HCT116 (cell line): ENCODE measurements at regions not wholly inside any gene's neighbourhood (a gene's known extent, or its start where the extent isn't known, plus 50 kb on each side); places are given as distances from the start of the nearest gene placed in this dataset.

Experiments
- ATAC-seq: fragments of 200-7000 bp; cut with Tn5 transposase; 2 replicates; pipeline ENCODE4 v1.9.1; 2020; ENCODE audit warnings: mild to moderate bottlenecking, moderate library complexity
- BruUV-seq: library from RNA; stranded (reverse); fragments of 400-500 nt; replicated peaks from 2 replicates; lab custom pipeline; 2021; lab: Mats Ljungman, UMichigan
- CTCF ChIA-PET: fragments of 300-600 bp; sonication (Branson Sonifier 250); formaldehyde crosslinking; loops from one replicate; lab custom pipeline; 2021; ENCODE audit warnings: antibody characterized with exemption; lab: Charles Lee
- POLR2A ChIA-PET: fragments of 300-600, 350-600 bp; sonication (Branson Sonifier 250); formaldehyde crosslinking; loops from one replicate; lab custom pipeline; 2021; ENCODE audit warnings: antibody characterized with exemption; lab: Charles Lee
- RAD21 ChIA-PET, 2 experiments: fragments of 300-600 bp; sonication (Branson Sonifier 250); formaldehyde crosslinking; loops; one replicate each; lab custom pipeline; 2023; ENCODE audit warnings: low total read pairs in 2 of 2; ENCODE audit not compliant: uncharacterized antibody in 2 of 2, unreplicated experiment in 2 of 2, low non-redundant PET in 1 of 2; lab: Charles Lee
- DNase-seq: peaks from one replicate; pipeline ENCODE4 v3.0.0-alpha.2; 2010; ENCODE audit warnings: low read depth, low spot score
- H2AFZ ChIP-seq: fragments of 200-600 bp; shearing (Covaris generic), sonication (generic); 2 replicates; pipeline ENCODE4 v1.6.1; 2017; ENCODE audit warnings: low read depth, mixed run types, mixed read lengths, antibody characterized with exemption, low read length; ENCODE audit not compliant: poor library complexity, severe bottlenecking
- H3K27ac ChIP-seq: 2 replicates; pipeline ENCODE4 v1.5.1; 2012; ENCODE audit warnings: low read depth, low read length
- H3K27me3 ChIP-seq: fragments of 200-600 bp; sonication (generic); 2 replicates; pipeline ENCODE4 v1.6.1; 2016; ENCODE audit warnings: mixed run types, low read length, mixed read lengths; ENCODE audit not compliant: insufficient read depth
- H3K36me3 ChIP-seq, 2 experiments: fragments of 200-500 bp in 1 of 2; fragments of 200-600 bp in 1 of 2; sonication (Bioruptor generic) in 1 of 2; sonication (generic) in 1 of 2; 2 replicates each; pipeline versions ENCODE4 v1.5.1 to v1.6.1; 2014 to 2016; ENCODE audit warnings: low read length in 2 of 2, inconsistent platforms in 1 of 2, mixed read lengths in 1 of 2, mixed run types in 1 of 2; ENCODE audit not compliant: insufficient read depth in 2 of 2, control insufficient read depth in 1 of 2
- H3K4me1 ChIP-seq, 2 experiments: fragments of 200-600 bp in 1 of 2; sonication (generic) in 1 of 2; 2 replicates each; pipeline versions ENCODE4 v1.5.1 to v1.6.1; 2012 to 2017; ENCODE audit warnings: low read length in 2 of 2, inconsistent platforms in 1 of 2, mild to moderate bottlenecking in 1 of 2, mixed read lengths in 1 of 2, mixed run types in 1 of 2, moderate library complexity in 1 of 2; ENCODE audit not compliant: insufficient read depth in 2 of 2, control insufficient read depth in 1 of 2
- H3K4me2 ChIP-seq: fragments of 200-600 bp; sonication (generic); 2 replicates; pipeline ENCODE4 v1.6.1; 2017; ENCODE audit warnings: mixed run types, low read length, mixed read lengths
- H3K4me3 ChIP-seq, 2 experiments: fragments of 200-600 bp in 1 of 2; sonication (generic) in 1 of 2; replicated peaks in 1 of 2; 2 replicates each; pipeline ENCODE4 v1.5.1; 2011 to 2016; ENCODE audit warnings: low read length in 2 of 2, control low read depth in 1 of 2, low read depth in 1 of 2, mild to moderate bottlenecking in 1 of 2, mixed read lengths in 1 of 2, mixed run types in 1 of 2
- H3K79me2 ChIP-seq: fragments of 200-600 bp; sonication (generic); 2 replicates; pipeline ENCODE4 v1.6.1; 2017; ENCODE audit warnings: mild to moderate bottlenecking, mixed run types, low read length, moderate library complexity, mixed read lengths; ENCODE audit not compliant: insufficient read depth
- H3K9ac ChIP-seq: fragments of 200-600 bp; sonication (generic); 2 replicates; pipeline ENCODE4 v1.6.1; 2016; ENCODE audit warnings: low read length, mixed read lengths
- H3K9me2 ChIP-seq: fragments of 200-600 bp; sonication (generic), shearing (Covaris generic); 2 replicates; pipeline ENCODE4 v1.6.1; 2017; ENCODE audit warnings: mixed run types, mild to moderate bottlenecking, moderate library complexity; ENCODE audit not compliant: insufficient read depth
- H3K9me3 ChIP-seq, 2 experiments: fragments of 200-500 bp in 1 of 2; fragments of 200-600 bp in 1 of 2; sonication (Bioruptor generic) in 1 of 2; sonication (generic) in 1 of 2; 2 replicates each; pipeline ENCODE4 v1.6.1; 2014 to 2017; ENCODE audit warnings: low read length in 2 of 2, mixed read lengths in 2 of 2, inconsistent platforms in 1 of 2, low read depth in 1 of 2, mild to moderate bottlenecking in 1 of 2, mixed run types in 1 of 2, moderate library complexity in 1 of 2; ENCODE audit not compliant: control insufficient read depth in 1 of 2, insufficient read depth in 1 of 2
- H4K20me1 ChIP-seq: fragments of 200-600 bp; sonication (generic), shearing (Covaris generic); 2 replicates; pipeline ENCODE4 v1.6.1; 2017; ENCODE audit warnings: mixed run types, mild to moderate bottlenecking, moderate library complexity; ENCODE audit not compliant: insufficient read depth
- CBX3 ChIP-seq: IDR thresholded peaks from 2 replicates; pipeline ENCODE4 v1.6.1; 2012; ENCODE audit warnings: low read depth
- ELF1 ChIP-seq: IDR thresholded peaks from 2 replicates; pipeline ENCODE4 v1.6.1; 2012; ENCODE audit warnings: low read depth, borderline replicate concordance
- EZH2phosphoT487 ChIP-seq: fragments of 200-600 bp; IDR thresholded peaks from 2 replicates; pipeline ENCODE4 v1.6.1; 2018; ENCODE audit warnings: antibody characterized with exemption, borderline replicate concordance
- FOSL1 ChIP-seq: IDR thresholded peaks from 2 replicates; pipeline ENCODE4 v1.6.1; 2012; ENCODE audit warnings: low read depth
- JUND ChIP-seq: IDR thresholded peaks from 2 replicates; pipeline ENCODE4 v1.6.1; 2012
- POLR2A ChIP-seq: IDR thresholded peaks from 2 replicates; pipeline ENCODE4 v1.7.0; 2011; ENCODE audit warnings: borderline replicate concordance; ENCODE audit not compliant: insufficient read depth, insufficient read length; ENCODE audit errors: extremely low read depth
- POLR2AphosphoS5 ChIP-seq: IDR thresholded peaks from 2 replicates; pipeline ENCODE4 v1.6.1; 2011; ENCODE audit warnings: mild to moderate bottlenecking, low read depth, low read length, moderate library complexity
- RAD21 ChIP-seq: IDR thresholded peaks from 2 replicates; pipeline ENCODE4 v1.6.1; 2012; ENCODE audit warnings: low read depth, mild to moderate bottlenecking
- SP1 ChIP-seq: IDR thresholded peaks from 2 replicates; pipeline ENCODE4 v1.6.1; 2012; ENCODE audit warnings: low read depth
- SRF ChIP-seq: IDR thresholded peaks from 2 replicates; pipeline ENCODE4 v1.6.1; 2012; ENCODE audit warnings: low read depth
- TCF7L2 ChIP-seq: IDR thresholded peaks from 2 replicates; pipeline ENCODE4 v1.7.0; 2011; ENCODE audit warnings: borderline replicate concordance, inconsistent platforms; ENCODE audit not compliant: insufficient read depth, insufficient read length; ENCODE audit errors: extremely low read depth
- ZFX ChIP-seq: fragments of 450-650 bp; IDR thresholded peaks from 2 replicates; pipeline ENCODE4 v1.6.1; 2017
- intact Hi-C: fragments of 100-400 bp; cut with micrococcal nuclease; formaldehyde crosslinking; loops from 2 replicates; pipeline ENCODE4 v1.10.0; 2022
- TF ChIP-seq, protein P1 (sequence below), 3 experiments: fragments of 200-600 bp in 1 of 3; sonication (generic) in 1 of 3; IDR thresholded peaks in 2 of 3; conservative IDR thresholded peaks in 1 of 3; 2 replicates each; pipeline ENCODE4 v1.5.1; 2012 to 2017; ENCODE audit warnings: low read depth in 2 of 3, low read length in 2 of 3, antibody characterized with exemption in 1 of 3, borderline replicate concordance in 1 of 3, control low read depth in 1 of 3, mild to moderate bottlenecking in 1 of 3, mixed read lengths in 1 of 3, mixed run types in 1 of 3, moderate library complexity in 1 of 3; ENCODE audit not compliant: insufficient read depth in 1 of 3
- TF ChIP-seq, protein P2 (sequence below): IDR thresholded peaks from 2 replicates; pipeline ENCODE4 v1.6.1; 2011; ENCODE audit warnings: mild to moderate bottlenecking, low read length, moderate library complexity; ENCODE audit not compliant: insufficient replicate concordance; ENCODE audit errors: extremely low read depth
- TF ChIP-seq, protein P3 (sequence below): IDR thresholded peaks from 2 replicates; pipeline ENCODE4 v1.6.1; 2012

DNA sequence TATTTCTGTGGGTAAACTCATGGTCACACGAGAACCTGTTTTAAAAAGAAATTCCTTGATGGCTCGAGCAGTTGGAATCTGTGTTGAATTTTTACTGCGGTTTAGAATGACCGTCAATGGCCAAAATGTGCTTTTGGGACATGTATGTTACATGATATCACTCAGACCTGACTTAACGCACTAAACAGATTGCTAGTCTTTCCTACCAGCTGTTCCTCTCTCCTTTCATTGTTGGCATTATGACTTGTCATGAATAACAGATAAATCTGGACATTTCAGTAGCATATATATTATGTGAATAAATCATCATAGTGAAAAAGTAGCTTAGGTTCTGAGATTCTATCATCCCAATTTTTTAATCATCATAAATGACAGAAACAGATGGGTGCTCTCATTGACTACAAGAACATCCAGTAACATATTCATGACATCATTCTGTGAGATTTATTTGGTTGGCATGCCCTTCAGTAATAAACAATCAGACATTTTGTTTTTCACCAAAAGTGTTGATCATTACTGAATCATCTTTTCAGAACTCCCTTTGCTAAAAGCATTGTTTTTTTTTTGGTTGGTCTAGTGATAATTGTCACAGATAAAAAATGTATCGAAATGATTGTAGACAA is 57.9 kb upstream of the NAV3 start:
- Histone ChIP-seq H4K20me1 (no peaks in the 10 kb centered on the region), H3K9ac (no peak overlapping the region), H3K27ac (no peak overlapping the region), H2AFZ (no peak overlapping the region), H3K9me2 (no peaks in the 10 kb centered on the region), H3K4me1 (no peaks in the 10 kb centered on the region), H3K9me3 (no peaks in the 10 kb centered on the region), H3K79me2 (no peaks in the 10 kb centered on the region), H3K4me3 (no peak overlapping the region), H3K4me2 (no peak overlapping the region), H3K27me3 (no peaks in the 10 kb centered on the region), H3K36me3 (no peaks in the 10 kb centered on the region)
- DNase-seq (no peak), ATAC-seq (no peak)
- intact Hi-C loops = no loop called here
- no TSS peak for BruUV-seq
- TF ChIP-seq ZFX = no peak
- no peak for TF ChIP-seq FOSL1
- no peak for TF ChIP-seq CBX3
- TF ChIP-seq POLR2A = no peak
- TF ChIP-seq, protein P1, sequence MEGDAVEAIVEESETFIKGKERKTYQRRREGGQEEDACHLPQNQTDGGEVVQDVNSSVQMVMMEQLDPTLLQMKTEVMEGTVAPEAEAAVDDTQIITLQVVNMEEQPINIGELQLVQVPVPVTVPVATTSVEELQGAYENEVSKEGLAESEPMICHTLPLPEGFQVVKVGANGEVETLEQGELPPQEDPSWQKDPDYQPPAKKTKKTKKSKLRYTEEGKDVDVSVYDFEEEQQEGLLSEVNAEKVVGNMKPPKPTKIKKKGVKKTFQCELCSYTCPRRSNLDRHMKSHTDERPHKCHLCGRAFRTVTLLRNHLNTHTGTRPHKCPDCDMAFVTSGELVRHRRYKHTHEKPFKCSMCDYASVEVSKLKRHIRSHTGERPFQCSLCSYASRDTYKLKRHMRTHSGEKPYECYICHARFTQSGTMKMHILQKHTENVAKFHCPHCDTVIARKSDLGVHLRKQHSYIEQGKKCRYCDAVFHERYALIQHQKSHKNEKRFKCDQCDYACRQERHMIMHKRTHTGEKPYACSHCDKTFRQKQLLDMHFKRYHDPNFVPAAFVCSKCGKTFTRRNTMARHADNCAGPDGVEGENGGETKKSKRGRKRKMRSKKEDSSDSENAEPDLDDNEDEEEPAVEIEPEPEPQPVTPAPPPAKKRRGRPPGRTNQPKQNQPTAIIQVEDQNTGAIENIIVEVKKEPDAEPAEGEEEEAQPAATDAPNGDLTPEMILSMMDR (IDR thresholded peaks at IDR 0.05 in 2 of 3, conservative IDR thresholded peaks at IDR 0.05 in 1 of 3; ENCODE audit: borderline replicate concordance in 1 of 3, insufficient read depth in 1 of 3, low read depth in 2 of 3, low read length in 2 of 3) = no peak
- TF ChIP-seq EZH2phosphoT487 = no peak
- TF ChIP-seq, protein P2, sequence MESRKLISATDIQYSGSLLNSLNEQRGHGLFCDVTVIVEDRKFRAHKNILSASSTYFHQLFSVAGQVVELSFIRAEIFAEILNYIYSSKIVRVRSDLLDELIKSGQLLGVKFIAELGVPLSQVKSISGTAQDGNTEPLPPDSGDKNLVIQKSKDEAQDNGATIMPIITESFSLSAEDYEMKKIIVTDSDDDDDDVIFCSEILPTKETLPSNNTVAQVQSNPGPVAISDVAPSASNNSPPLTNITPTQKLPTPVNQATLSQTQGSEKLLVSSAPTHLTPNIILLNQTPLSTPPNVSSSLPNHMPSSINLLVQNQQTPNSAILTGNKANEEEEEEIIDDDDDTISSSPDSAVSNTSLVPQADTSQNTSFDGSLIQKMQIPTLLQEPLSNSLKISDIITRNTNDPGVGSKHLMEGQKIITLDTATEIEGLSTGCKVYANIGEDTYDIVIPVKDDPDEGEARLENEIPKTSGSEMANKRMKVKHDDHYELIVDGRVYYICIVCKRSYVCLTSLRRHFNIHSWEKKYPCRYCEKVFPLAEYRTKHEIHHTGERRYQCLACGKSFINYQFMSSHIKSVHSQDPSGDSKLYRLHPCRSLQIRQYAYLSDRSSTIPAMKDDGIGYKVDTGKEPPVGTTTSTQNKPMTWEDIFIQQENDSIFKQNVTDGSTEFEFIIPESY = no peak
- no peak for TF ChIP-seq ELF1
- no peak for TF ChIP-seq SP1
- TF ChIP-seq JUND = no peak
- TF ChIP-seq TCF7L2 = no peak
- no peak for TF ChIP-seq RAD21
- TF ChIP-seq SRF = no peak
- TF ChIP-seq, protein P3, sequence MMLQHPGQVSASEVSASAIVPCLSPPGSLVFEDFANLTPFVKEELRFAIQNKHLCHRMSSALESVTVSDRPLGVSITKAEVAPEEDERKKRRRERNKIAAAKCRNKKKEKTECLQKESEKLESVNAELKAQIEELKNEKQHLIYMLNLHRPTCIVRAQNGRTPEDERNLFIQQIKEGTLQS = no peak
- TF ChIP-seq POLR2AphosphoS5 = no peak
- CTCF ChIA-PET = no interaction called here
- RAD21 ChIA-PET = no interaction called here
- POLR2A ChIA-PET = no interaction called here
